Iris pigment epithelial cell (primary cell): ENCODE measurements at regions not wholly inside any gene's neighbourhood (a gene's known extent, or its start where the extent isn't known, plus 50 kb on each side); places are given as distances from the start of the nearest gene placed in this dataset.
"Not testable (repeated sequence)": the region's sequence is repeated elsewhere in the genome, so short reads cannot be mapped to it uniquely, and the experiment has no call there.

Source experiments
- DNase-seq: peaks from one replicate; pipeline ENCODE4 v3.0.0-alpha.2; 2011; ENCODE audit warnings: low read depth

GRCh38 chr7:65800890-65801341, 72.0 kb upstream of the VKORC1L1 start:
- no peak for DNase-seq

DNA sequence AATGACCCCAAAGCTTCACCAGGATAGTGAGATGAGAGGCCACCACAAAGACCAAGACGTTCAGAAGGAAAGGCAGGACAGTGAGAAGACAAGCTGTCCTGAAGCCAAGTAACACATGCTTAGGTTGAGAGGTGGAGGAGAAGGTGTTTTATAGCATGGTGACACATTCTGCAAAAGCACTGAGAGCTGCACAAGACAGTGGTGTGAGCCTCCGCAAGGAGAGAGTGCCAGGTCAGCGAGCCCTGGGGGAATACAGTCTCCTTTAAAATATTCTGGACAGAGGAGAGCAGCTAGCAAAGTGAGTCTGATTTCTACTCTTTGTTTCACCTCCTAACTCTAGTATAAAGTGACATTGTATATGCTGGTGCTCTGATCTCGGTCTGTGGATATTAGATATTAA, 68.0 kb upstream of the VKORC1L1 start:
- no peak for DNase-seq

DNA sequence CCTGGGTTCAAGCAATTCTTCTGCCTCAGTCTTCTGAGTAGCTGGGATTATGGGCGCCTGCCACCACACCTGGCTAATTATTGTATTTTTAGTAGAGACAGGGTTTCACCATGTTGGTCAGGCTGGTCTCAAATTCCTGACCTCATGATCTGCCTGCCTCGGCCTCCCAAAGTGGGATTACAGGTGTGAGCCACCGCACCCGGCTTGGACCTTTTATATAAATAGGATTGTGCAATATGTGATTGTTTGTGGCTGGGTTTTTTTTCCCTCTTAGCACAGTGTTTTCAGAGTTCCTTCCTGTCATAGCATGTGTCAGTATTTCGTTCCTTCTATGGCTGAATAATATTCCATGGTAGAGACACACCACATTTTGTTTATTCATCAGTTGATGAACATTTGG, 65.8 kb upstream of the VKORC1L1 start:
- not testable (repeated sequence) for DNase-seq

GRCh38 chr7:65809259-65809981, 63.5 kb upstream of the VKORC1L1 start:
- DNase-seq: no peak

GRCh38 chr7:65809982-65810288, 62.9 kb upstream of the VKORC1L1 start:
- no peak for DNase-seq

DNA sequence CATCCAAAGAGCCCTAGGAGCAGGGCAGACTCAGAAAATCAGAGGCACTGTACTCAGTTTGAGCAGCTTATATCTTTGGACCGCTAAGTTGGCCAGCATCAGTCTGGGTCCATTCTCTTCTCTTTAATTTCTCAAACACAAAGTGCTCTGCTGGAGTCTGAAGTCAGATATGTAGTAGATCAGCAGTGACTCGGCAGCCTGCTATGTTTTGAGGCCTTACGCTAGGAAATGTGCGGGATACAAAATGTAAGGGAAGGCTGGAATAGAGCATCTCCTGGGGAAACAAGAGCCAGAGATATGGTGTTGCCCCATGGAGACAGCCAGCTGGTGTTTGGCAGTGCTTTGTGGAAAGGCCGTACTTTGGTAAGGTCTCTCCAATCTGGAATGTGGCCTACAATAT, 60.6 kb upstream of the VKORC1L1 start:
- peak; percentile 49 for DNase-seq

DNA sequence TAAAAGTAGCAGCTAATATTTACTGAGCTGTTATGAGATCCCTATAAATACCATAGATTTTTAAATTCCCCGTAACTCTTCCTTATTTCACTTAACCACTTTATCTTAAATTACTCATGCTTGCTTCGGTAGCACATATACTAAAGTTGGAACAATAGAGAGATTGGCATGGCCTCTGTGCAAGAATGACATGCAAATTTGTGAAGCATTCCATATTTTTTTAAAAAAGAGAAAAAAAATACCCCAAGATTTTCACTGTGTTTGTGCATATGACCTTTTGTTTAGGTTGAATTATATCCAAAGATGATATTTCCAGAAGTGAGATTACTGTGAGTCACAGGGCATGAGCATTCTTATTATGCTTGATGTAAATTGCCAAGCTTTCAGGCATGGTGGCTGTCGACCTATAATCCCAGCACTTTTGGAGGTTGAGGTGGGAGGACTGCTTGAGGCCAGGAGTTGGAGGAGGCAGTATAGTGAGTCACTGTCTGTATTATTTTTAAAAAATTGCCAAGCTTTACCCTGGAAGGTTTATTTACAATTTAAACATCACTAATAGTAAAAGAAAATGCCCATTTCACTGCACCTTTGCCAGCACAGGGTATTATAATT, 58.2 kb upstream of the VKORC1L1 start:
- DNase-seq: peak; percentile 75

- peak; percentile 24 for DNase-seq
These were observed 52.5 kb upstream of the VKORC1L1 start for GRCh38 chr7:65820287-65820950.
